Transverse colon (tissue), 4 donors: ENCODE measurements at regions not wholly inside any gene's neighbourhood (a gene's known extent, or its start where the extent isn't known, plus 50 kb on each side); places are given as distances from the start of the nearest gene placed in this dataset.

ENCODE experiments used
- EP300 ChIP-seq: sonication (generic); formaldehyde crosslinking; IDR thresholded peaks from one replicate; pipeline ENCODE4 v1.6.1; 2017; ENCODE audit warnings: antibody characterized with exemption, low read depth
- POLR2A ChIP-seq: fragments of 450-650 bp; IDR thresholded peaks from one replicate; pipeline ENCODE4 v1.6.1; 2016; ENCODE audit warnings: antibody characterized with exemption, mild to moderate bottlenecking, moderate library complexity
- POLR2AphosphoS5 ChIP-seq, 3 donors: sonication (generic); formaldehyde crosslinking; IDR thresholded peaks; one replicate each; pipeline ENCODE4 v1.6.1; 2016; ENCODE audit warnings: antibody characterized with exemption in 3 of 3
- TF ChIP-seq, protein P1 (sequence below), 5 experiments: fragments of 200-600 bp in 3 of 5; fragments of 450-650 bp in 2 of 5; sonication (generic) in 3 of 5; IDR thresholded peaks; 1 replicate in 2 of 5; 2 replicates in 3 of 5; pipeline ENCODE4 v1.5.1; 2016 to 2017; ENCODE audit warnings: antibody characterized with exemption in 5 of 5, inconsistent platforms in 3 of 5, mild to moderate bottlenecking in 2 of 5, moderate library complexity in 1 of 5

DNA sequence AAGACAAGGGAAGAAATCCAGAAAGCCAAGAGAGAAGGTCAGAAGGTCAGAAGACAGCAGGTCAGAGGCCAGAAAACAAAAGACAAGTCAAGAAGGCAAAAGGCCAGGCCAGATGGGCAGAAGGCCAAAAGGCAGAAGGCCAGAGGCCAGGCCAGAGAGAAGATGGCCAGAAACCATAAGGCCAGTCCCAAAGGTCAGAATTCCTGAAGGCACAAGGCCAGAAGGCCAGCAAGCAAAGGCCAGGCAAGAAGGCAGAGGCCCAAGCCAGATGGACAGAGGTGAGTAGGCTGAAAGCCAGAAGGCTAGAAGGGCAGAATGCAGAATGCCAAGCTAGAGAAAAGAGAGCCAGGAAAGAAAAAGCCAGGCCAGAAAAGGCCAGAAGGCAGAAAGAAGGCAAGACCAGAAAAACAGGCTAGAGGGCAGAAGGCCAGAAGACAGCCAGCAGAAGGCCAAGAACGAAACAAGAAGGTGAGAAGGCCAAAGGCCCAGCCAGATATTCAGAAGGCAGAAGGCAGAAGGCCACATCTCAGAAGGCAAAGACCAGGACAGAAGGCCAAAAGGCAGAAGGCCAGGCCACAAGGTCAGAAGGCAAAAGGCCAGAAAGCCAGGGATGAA, 186.3 kb downstream of the TUBA3C start:
- TF ChIP-seq, protein P1, sequence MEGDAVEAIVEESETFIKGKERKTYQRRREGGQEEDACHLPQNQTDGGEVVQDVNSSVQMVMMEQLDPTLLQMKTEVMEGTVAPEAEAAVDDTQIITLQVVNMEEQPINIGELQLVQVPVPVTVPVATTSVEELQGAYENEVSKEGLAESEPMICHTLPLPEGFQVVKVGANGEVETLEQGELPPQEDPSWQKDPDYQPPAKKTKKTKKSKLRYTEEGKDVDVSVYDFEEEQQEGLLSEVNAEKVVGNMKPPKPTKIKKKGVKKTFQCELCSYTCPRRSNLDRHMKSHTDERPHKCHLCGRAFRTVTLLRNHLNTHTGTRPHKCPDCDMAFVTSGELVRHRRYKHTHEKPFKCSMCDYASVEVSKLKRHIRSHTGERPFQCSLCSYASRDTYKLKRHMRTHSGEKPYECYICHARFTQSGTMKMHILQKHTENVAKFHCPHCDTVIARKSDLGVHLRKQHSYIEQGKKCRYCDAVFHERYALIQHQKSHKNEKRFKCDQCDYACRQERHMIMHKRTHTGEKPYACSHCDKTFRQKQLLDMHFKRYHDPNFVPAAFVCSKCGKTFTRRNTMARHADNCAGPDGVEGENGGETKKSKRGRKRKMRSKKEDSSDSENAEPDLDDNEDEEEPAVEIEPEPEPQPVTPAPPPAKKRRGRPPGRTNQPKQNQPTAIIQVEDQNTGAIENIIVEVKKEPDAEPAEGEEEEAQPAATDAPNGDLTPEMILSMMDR (IDR thresholded peaks at IDR 0.05), result no peak
- TF ChIP-seq POLR2A, result no peak
- no peak for TF ChIP-seq POLR2AphosphoS5 (IDR thresholded peaks at IDR 0.05)
- no peak for TF ChIP-seq EP300
